CD8-positive, alpha-beta memory T cell (primary cell): ENCODE measurements at regions not wholly inside any gene's neighbourhood (a gene's known extent, or its start where the extent isn't known, plus 50 kb on each side); places are given as distances from the start of the nearest gene placed in this dataset.

Experiments
- CTCF ChIA-PET: fragments of 350-600 bp; sonication (Branson Sonifier 250); formaldehyde crosslinking; loops from one replicate; lab custom pipeline; 2021; ENCODE audit warnings: antibody characterized with exemption; lab: Charles Lee
- POLR2A ChIA-PET: fragments of 350-600 bp; sonication (Branson Sonifier 250); formaldehyde crosslinking; loops from one replicate; lab custom pipeline; 2021; ENCODE audit warnings: antibody characterized with exemption; lab: Charles Lee
- DNase-seq, 5 donors: peaks; one replicate each; pipeline versions ENCODE4 v3.0.0 to v3.0.0-alpha.2; 2020 to 2022; ENCODE audit warnings: mixed read lengths in 1 of 5
- H3K27ac ChIP-seq: one replicate; pipeline ENCODE4 v1.7.0; 2013; ENCODE audit warnings: low read depth, mild to moderate bottlenecking, low read length, moderate library complexity
- H3K27me3 ChIP-seq: 2 replicates; pipeline ENCODE4 v1.7.0; 2013; ENCODE audit warnings: low read length, mild to moderate bottlenecking; ENCODE audit not compliant: insufficient read depth, poor library complexity, severe bottlenecking
- H3K36me3 ChIP-seq: 2 replicates; pipeline ENCODE4 v1.7.0; 2013; ENCODE audit warnings: mild to moderate bottlenecking, low read length, moderate library complexity; ENCODE audit not compliant: insufficient read depth
- H3K4me1 ChIP-seq: 2 replicates; pipeline ENCODE4 v1.7.0; 2013; ENCODE audit warnings: mild to moderate bottlenecking, low read length, moderate library complexity; ENCODE audit not compliant: insufficient read depth
- H3K4me3 ChIP-seq: 2 replicates; pipeline ENCODE4 v1.7.0; 2013; ENCODE audit warnings: mild to moderate bottlenecking, low read length
- H3K9me3 ChIP-seq: 2 replicates; pipeline ENCODE4 v1.7.0; 2013; ENCODE audit warnings: mild to moderate bottlenecking, low read length
- H3K27ac Mint-ChIP-seq, 8 donors: one replicate each; pipeline ENCODE4 v1.8.0; 2020 to 2021; ENCODE audit warnings: mixed read lengths in 8 of 8, mild to moderate bottlenecking in 6 of 8, inconsistent platforms in 3 of 8, moderate library complexity in 3 of 8
- H3K27me3 Mint-ChIP-seq, 2 donors: one replicate each; pipeline ENCODE4 v1.8.0; 2020 to 2021; ENCODE audit warnings: mixed read lengths in 2 of 2, mild to moderate bottlenecking in 1 of 2, moderate library complexity in 1 of 2
- H3K36me3 Mint-ChIP-seq, 3 donors: one replicate each; pipeline ENCODE4 v1.8.0; 2020 to 2021; ENCODE audit warnings: mixed read lengths in 3 of 3, inconsistent platforms in 1 of 3, mild to moderate bottlenecking in 1 of 3
- H3K4me1 Mint-ChIP-seq, 3 donors: one replicate each; pipeline ENCODE4 v1.8.0; 2020 to 2021; ENCODE audit warnings: mixed read lengths in 3 of 3, inconsistent platforms in 1 of 3, mild to moderate bottlenecking in 1 of 3
- H3K4me3 Mint-ChIP-seq, 7 donors: one replicate each; pipeline ENCODE4 v1.8.0; 2020 to 2021; ENCODE audit warnings: mixed read lengths in 7 of 7, mild to moderate bottlenecking in 6 of 7, moderate library complexity in 4 of 7, inconsistent platforms in 2 of 7
- H3K9me3 Mint-ChIP-seq, 5 donors: one replicate each; pipeline ENCODE4 v1.8.0; 2020 to 2022; ENCODE audit warnings: mixed read lengths in 5 of 5, mild to moderate bottlenecking in 3 of 5, moderate library complexity in 2 of 5, inconsistent platforms in 1 of 5

DNA sequence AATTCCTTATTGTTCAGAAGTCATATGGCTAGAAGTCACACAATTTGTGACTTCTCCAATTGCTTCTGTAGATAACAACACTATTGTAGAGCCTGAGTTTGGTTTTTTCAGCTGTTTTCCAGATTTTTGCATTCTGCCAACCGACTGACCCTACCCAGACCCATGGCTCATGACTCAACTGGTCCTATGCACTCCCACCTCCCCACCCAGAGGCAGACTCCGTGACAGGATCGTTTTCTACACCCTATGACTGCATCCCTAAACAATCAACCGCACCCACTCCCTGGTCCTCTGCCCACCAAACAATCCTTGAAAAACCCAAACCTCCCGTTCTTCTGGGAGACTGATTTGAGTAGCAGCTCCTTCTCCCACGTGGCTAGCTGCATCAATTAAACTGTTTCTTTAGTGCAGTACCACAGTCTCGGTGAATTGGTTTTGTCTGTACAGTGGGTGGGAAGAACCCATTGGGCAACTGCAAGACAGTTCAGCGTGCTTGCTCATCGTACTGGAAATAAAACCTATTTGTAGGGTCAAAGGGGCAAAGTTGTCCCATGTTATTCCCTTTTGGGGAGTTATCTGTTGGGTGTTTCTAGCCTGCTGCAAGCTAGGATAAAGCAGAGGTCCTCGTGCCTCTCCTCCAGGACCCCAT, 150.3 kb upstream of the FAM20C start:
- no peaks in the 10 kb centered on the region for H3K36me3 Mint-ChIP-seq
- no peak overlapping the region for H3K4me3 Mint-ChIP-seq
- Histone ChIP-seq H3K27me3 (peaks cover 7% of the 10 kb centered on the region), H3K27ac (no peak overlapping the region), H3K9me3 (no peaks in the 10 kb centered on the region), H3K36me3 (no peaks in the 10 kb centered on the region), H3K4me1 (no peaks in the 10 kb centered on the region), H3K4me3 (no peak overlapping the region)
- POLR2A ChIA-PET = no interaction called here
- no peak overlapping the region for H3K27ac Mint-ChIP-seq
- DNase-seq = no peak
- H3K27me3 Mint-ChIP-seq = peaks cover 14 to 55% of the 10 kb centered on the region in 2 donors
- H3K9me3 Mint-ChIP-seq = peaks cover 0 to 2% (median 0%) of the 10 kb centered on the region in 5 donors
- CTCF ChIA-PET = no interaction called here
- H3K4me1 Mint-ChIP-seq = no peaks in the 10 kb centered on the region

DNA sequence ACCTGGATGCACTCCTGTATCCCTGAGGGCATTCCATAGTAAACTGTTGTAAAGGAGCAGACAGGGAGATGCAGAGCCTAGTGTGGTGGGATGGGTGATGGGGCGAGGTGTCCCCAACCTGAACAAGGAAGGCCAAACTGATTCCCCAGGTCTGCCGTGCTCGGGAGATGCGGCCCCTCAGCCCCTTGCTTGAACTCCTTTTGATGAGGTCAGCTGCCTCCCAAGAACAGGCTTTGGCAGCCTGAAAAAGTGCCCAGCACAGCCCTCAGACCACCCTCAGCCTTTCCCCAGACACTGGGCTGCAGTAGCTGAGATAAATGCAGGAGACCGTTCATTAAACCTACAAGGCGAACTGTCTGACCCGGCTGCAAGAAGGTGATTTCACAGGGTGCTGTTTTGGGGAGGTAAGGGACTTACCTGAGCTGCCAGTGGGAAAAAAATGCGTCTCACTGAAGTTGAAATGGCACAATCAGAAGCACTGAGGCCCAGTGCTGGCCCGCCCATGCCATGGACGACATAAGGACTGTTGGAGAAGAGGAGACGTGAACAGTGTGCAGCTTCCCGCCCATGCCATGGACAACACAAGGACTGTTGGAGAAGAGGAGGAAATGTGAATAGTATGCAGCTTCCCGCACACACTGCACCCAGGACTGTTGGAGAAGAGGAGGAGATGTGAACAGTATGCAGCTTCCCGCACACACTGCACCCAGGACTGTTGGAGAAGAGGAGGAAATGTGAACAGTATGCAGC, 148.4 kb upstream of the FAM20C start:
- no peak overlapping the region for H3K4me3 Mint-ChIP-seq
- Histone ChIP-seq H3K4me1 (no peaks in the 10 kb centered on the region), H3K27me3 (peaks cover 7% of the 10 kb centered on the region), H3K9me3 (no peaks in the 10 kb centered on the region), H3K27ac (no peak overlapping the region), H3K36me3 (no peaks in the 10 kb centered on the region), H3K4me3 (no peak overlapping the region)
- peaks cover 14 to 56% of the 10 kb centered on the region in 2 donors for H3K27me3 Mint-ChIP-seq
- CTCF ChIA-PET = no interaction called here
- no peak overlapping the region for H3K27ac Mint-ChIP-seq
- POLR2A ChIA-PET = no interaction called here
- peaks cover 0 to 2% (median 0%) of the 10 kb centered on the region in 5 donors for H3K9me3 Mint-ChIP-seq
- H3K36me3 Mint-ChIP-seq = no peaks in the 10 kb centered on the region
- no peaks in the 10 kb centered on the region for H3K4me1 Mint-ChIP-seq
- DNase-seq = peak in 1 of 5 donors; percentile 22

GRCh38 chr7:44541-44896, 147.9 kb upstream of the FAM20C start:
- Mint-ChIP-seq H3K27me3 (peaks cover 14 to 56% of the 10 kb centered on the region in 2 donors), H3K27ac (no peak overlapping the region), H3K9me3 (peaks cover 0 to 2% (median 0%) of the 10 kb centered on the region in 5 donors), H3K36me3 (no peaks in the 10 kb centered on the region), H3K4me3 (no peak overlapping the region), H3K4me1 (no peaks in the 10 kb centered on the region)
- peak in 1 of 5 donors; percentile 11 for DNase-seq
- Histone ChIP-seq H3K36me3 (no peaks in the 10 kb centered on the region), H3K4me1 (no peaks in the 10 kb centered on the region), H3K27ac (no peak overlapping the region), H3K4me3 (no peak overlapping the region), H3K27me3 (peaks cover 7% of the 10 kb centered on the region), H3K9me3 (no peaks in the 10 kb centered on the region)
- ChIA-PET POLR2A (no interaction called here), CTCF (no interaction called here)

DNA sequence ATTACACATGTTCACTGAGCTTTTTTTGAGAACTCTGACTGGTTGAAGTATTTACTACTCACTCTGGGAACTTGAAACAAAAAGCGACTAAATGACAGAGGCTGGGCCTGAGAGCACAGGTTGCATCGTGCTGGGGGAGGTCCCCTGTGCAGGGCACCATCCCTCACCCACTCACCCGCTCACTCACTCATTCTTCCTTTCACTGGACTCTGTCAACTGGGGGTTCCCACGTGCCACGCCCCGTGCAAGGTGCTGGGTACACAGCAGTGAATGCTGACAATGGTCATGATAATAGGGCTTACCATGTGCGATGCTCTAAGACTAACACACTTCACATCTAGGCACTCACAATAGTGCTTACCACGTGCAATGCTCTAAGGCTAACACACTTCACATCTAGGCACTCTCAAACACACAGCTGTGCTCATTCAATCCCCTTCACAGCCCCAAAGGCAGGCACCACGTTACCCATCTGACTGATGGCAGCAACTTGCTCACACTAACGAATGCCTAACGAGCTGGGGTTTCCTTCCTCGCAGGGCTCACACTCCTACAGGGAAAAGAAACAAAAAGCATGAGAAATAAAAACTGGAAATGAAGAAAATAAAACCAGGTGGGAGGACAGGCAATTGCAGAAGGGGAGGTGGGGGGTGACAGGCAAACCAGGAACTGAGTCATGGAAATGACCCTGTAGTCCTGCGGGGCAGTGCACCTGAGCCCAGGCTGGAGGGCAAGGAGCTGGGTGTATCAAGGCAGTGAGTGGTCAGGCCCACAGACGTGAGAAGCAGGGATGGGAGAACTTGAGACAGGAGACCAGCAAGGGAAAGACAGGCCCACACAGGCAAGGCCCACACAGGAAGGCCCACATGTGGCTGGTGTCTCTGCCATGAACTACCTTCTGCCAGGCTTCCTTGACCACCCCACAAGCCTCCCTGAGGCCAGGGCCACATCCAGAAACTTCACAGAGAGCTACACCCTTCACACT, 147.0 kb upstream of the FAM20C start:
- Mint-ChIP-seq H3K4me1 (no peaks in the 10 kb centered on the region), H3K27me3 (peaks cover 14 to 59% of the 10 kb centered on the region in 2 donors), H3K27ac (no peak overlapping the region), H3K36me3 (no peaks in the 10 kb centered on the region), H3K4me3 (no peak overlapping the region), H3K9me3 (peaks cover 0 to 2% (median 0%) of the 10 kb centered on the region in 5 donors)
- ChIA-PET POLR2A (no interaction called here), CTCF (no interaction called here)
- no peaks in the 10 kb centered on the region for H3K36me3 ChIP-seq
- H3K4me1 ChIP-seq = no peaks in the 10 kb centered on the region
- H3K4me3 ChIP-seq = no peak overlapping the region
- peaks cover 7% of the 10 kb centered on the region for H3K27me3 ChIP-seq
- DNase-seq = peak in 1 of 5 donors; percentile 20
- H3K27ac ChIP-seq = no peak overlapping the region
- H3K9me3 ChIP-seq = no peaks in the 10 kb centered on the region

GRCh38 chr7:46123-46829, 146.1 kb upstream of the FAM20C start:
- no peaks in the 10 kb centered on the region for H3K4me1 Mint-ChIP-seq
- H3K27ac ChIP-seq = no peak overlapping the region
- CTCF ChIA-PET = no interaction called here

GRCh38 chr7:46830-47140, 145.6 kb upstream of the FAM20C start:
- no peak for DNase-seq
- Histone ChIP-seq H3K36me3 (no peaks in the 10 kb centered on the region), H3K9me3 (no peaks in the 10 kb centered on the region), H3K4me3 (no peak overlapping the region), H3K4me1 (no peaks in the 10 kb centered on the region), H3K27ac (no peak overlapping the region), H3K27me3 (peaks cover 7% of the 10 kb centered on the region)
- no peaks in the 10 kb centered on the region for H3K36me3 Mint-ChIP-seq
- no peak overlapping the region for H3K4me3 Mint-ChIP-seq
- POLR2A ChIA-PET = no interaction called here
- peaks cover 0 to 2% (median 0%) of the 10 kb centered on the region in 5 donors for H3K9me3 Mint-ChIP-seq
- no peak overlapping the region for H3K27ac Mint-ChIP-seq
- CTCF ChIA-PET = no interaction called here
- peaks cover 16 to 51% of the 10 kb centered on the region in 2 donors for H3K27me3 Mint-ChIP-seq
- no peaks in the 10 kb centered on the region for H3K4me1 Mint-ChIP-seq

More at GRCh38 chr7:46123-46829, 146.1 kb upstream of the FAM20C start:
- peak overlapping the region in 2 of 8 donors; percentile 14 to 26 for H3K27ac Mint-ChIP-seq
- no peak for DNase-seq
- no peaks in the 10 kb centered on the region for H3K36me3 Mint-ChIP-seq
- H3K9me3 Mint-ChIP-seq = peaks cover 0 to 2% (median 0%) of the 10 kb centered on the region in 5 donors
- no peaks in the 10 kb centered on the region for H3K4me1 ChIP-seq
- no peak overlapping the region for H3K4me3 Mint-ChIP-seq
- H3K27me3 Mint-ChIP-seq = peaks cover 16 to 56% of the 10 kb centered on the region in 2 donors
- no peaks in the 10 kb centered on the region for H3K36me3 ChIP-seq
- peaks cover 7% of the 10 kb centered on the region for H3K27me3 ChIP-seq
- H3K9me3 ChIP-seq = no peaks in the 10 kb centered on the region
- H3K4me3 ChIP-seq = no peak overlapping the region
- POLR2A ChIA-PET = no interaction called here

DNA sequence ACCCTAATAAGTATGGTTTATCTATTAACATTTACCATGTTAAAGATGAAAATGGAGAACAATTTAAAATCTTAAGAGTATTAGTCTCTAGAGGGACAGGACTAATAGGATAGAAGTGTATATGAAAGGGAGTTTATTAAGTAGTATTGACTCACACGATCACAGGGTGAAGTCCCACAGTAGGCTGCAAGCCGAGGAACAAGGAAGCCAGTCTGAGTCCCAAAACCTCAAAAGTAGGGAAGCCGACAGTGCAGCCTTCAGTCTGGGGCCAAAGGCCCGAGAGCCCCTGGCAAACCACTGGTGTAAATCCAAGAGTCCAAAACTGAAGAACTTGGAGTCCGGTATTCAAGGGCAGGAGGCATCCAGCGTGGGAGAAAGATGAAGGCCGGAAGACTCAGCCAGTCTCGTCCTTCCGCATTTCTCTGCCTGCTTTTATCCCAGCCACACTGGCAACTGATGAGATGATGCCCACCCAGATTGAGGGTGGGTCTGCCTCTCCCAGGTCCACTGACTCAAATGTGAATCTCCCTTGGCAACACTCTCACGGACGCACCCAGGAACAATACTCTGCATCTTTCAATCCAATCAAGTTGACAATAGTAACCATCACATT, 140.8 kb upstream of the FAM20C start:
- no peaks in the 10 kb centered on the region for H3K4me1 Mint-ChIP-seq
- CTCF ChIA-PET = no interaction called here
- Histone ChIP-seq H3K36me3 (no peaks in the 10 kb centered on the region), H3K4me1 (no peaks in the 10 kb centered on the region), H3K4me3 (no peak overlapping the region), H3K9me3 (no peaks in the 10 kb centered on the region), H3K27me3 (no peaks in the 10 kb centered on the region), H3K27ac (no peak overlapping the region)
- no peaks in the 10 kb centered on the region for H3K36me3 Mint-ChIP-seq
- H3K4me3 Mint-ChIP-seq = no peak overlapping the region
- peaks cover 3 to 15% of the 10 kb centered on the region in 2 donors for H3K27me3 Mint-ChIP-seq
- no peak for DNase-seq
- POLR2A ChIA-PET = no interaction called here
- peaks cover 0 to 2% (median 0%) of the 10 kb centered on the region in 5 donors for H3K9me3 Mint-ChIP-seq
- no peak overlapping the region for H3K27ac Mint-ChIP-seq
